Stimulated activated CD4-positive, alpha-beta T cell treated with anti-CD3 and anti-CD28 coated beads, Interleukin-1b, Interleukin-23, amount 100 ng/mL, for 1 hour (primary cell): ENCODE measurements at regions not wholly inside any gene's neighbourhood (a gene's known extent, or its start where the extent isn't known, plus 50 kb on each side); places are given as distances from the start of the nearest gene placed in this dataset.

ENCODE experiments used
- DNase-seq, 2 donors: peaks; one replicate each; pipeline ENCODE4 v3.0.0-alpha.2; 2020; ENCODE audit warnings: low read depth in 2 of 2

- no peak for DNase-seq
These were observed 118.3 kb upstream of the ADAMTS18 start for GRCh38 chr16:77553130-77553529.

- no peak for DNase-seq
These were observed 120.3 kb upstream of the ADAMTS18 start for GRCh38 chr16:77555126-77555525.

GRCh38 chr16:77555791-77556190 lies 121.0 kb upstream of the ADAMTS18 start:
- no peak for DNase-seq

GRCh38 chr16:77556201-77556873 lies 121.5 kb upstream of the ADAMTS18 start:
- no peak for DNase-seq

GRCh38 chr16:77557385-77557784 lies 122.6 kb upstream of the ADAMTS18 start:
- DNase-seq, result no peak

GRCh38 chr16:77558786-77559185 lies 124.0 kb upstream of the ADAMTS18 start:
- no peak for DNase-seq

- no peak for DNase-seq
These were observed 127.7 kb upstream of the ADAMTS18 start for GRCh38 chr16:77562497-77562896.

GRCh38 chr16:77564791-77565390 lies 130.1 kb upstream of the ADAMTS18 start:
- no peak for DNase-seq

GRCh38 chr16:77569406-77569805 lies 134.6 kb upstream of the ADAMTS18 start:
- no peak for DNase-seq

GRCh38 chr16:77570574-77570973 lies 135.7 kb upstream of the ADAMTS18 start:
- no peak for DNase-seq

GRCh38 chr16:77571115-77571862 lies 136.5 kb upstream of the ADAMTS18 start:
- no peak for DNase-seq

- no peak for DNase-seq
These were observed 140.2 kb upstream of the ADAMTS18 start for GRCh38 chr16:77574867-77575624.

GRCh38 chr16:77579351-77579891 lies 142.9 kb upstream of the NUDT7 start:
- no peak for DNase-seq

- DNase-seq, result no peak
These were observed 140.6 kb upstream of the NUDT7 start for GRCh38 chr16:77581706-77582105.

GRCh38 chr16:77584205-77584859 lies 138.0 kb upstream of the NUDT7 start:
- peak in 1 of 2 donors; percentile 14 for DNase-seq

GRCh38 chr16:77585379-77586251 lies 136.7 kb upstream of the NUDT7 start:
- DNase-seq, result no peak

GRCh38 chr16:77588389-77588788 lies 133.9 kb upstream of the NUDT7 start:
- DNase-seq, result no peak

- no peak for DNase-seq
These were observed 133.1 kb upstream of the NUDT7 start for GRCh38 chr16:77589071-77589765.

GRCh38 chr16:77590707-77591106 lies 131.6 kb upstream of the NUDT7 start:
- no peak for DNase-seq

GRCh38 chr16:77591347-77591746 lies 131.0 kb upstream of the NUDT7 start:
- no peak for DNase-seq
